HG02678 (cell line): ENCODE measurements at regions not wholly inside any gene's neighbourhood (a gene's known extent, or its start where the extent isn't known, plus 50 kb on each side); places are given as distances from the start of the nearest gene placed in this dataset.
"Not testable (repeated sequence)": the region's sequence is repeated elsewhere in the genome, so short reads cannot be mapped to it uniquely, and the experiment has no call there.

Experiments
- ATAC-seq: cut with Tn5 transposase; IDR thresholded peaks from one replicate; pipeline ENCODE4 v1.9.1; 2021; ENCODE audit warnings: mild to moderate bottlenecking, moderate library complexity; ENCODE audit not compliant: unreplicated experiment

DNA sequence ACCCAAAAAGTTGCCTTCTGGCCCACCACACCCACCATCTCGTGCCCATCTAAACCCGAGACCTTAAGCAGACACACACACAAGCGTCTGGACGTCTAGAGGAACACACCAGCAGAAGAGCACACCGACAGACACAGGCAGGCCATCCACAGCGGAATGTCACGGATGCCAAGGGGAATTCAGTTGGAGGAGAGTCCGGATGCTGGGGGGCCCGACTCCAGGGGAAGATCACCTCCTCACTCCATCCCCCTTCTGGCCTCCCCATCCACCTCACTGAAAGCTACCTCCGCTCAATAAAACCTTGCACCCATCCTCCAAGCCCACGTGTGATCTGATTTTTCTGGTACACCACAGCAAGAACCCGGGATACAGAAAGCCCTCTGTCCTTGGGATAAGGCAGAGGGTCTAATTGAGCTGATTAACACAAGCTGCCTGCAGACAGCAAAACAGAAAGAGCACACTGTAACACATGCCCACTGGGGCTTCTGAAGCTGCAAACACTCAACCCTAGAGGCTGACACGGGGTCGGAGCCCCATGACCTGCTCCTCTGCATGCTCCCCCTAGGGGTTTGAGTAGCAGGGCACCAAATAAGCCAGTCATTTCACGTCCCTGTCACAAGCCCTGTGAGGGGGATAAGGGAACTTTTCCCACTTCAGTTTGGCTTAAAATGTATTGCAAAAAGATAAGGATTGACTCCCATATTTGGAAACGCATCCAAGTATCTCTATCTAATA, 339.6 kb upstream of the PCDH10 start:
- no peak for ATAC-seq

- ATAC-seq = not testable (repeated sequence)
These were observed 336.0 kb upstream of the PCDH10 start for GRCh38 chr4:132813061-132813460.

DNA sequence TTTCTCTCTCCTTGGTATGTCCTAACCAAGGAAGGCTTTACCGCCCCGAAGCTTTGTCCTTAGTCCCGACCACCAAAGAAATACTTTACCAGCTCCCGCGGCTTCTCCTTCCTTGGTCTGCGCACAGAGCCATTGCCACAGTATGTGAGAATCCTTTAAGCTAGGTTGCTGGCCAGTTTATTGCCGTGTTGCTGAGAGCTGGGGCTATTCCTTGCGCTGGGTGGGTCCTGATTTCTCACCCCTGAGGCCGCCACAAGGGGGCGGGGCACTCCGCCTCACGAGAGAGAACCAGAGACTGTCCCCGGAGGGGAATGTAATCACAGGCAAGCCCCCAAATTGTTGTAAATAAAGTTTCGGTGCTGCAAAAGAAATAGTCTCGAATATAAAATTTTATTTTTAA, 331.0 kb upstream of the PCDH10 start:
- no peak for ATAC-seq

- no peak for ATAC-seq
These were observed 325.7 kb upstream of the PCDH10 start for GRCh38 chr4:132823419-132823818.

GRCh38 chr4:132824761-132825160, 324.3 kb upstream of the PCDH10 start:
- ATAC-seq = no peak

DNA sequence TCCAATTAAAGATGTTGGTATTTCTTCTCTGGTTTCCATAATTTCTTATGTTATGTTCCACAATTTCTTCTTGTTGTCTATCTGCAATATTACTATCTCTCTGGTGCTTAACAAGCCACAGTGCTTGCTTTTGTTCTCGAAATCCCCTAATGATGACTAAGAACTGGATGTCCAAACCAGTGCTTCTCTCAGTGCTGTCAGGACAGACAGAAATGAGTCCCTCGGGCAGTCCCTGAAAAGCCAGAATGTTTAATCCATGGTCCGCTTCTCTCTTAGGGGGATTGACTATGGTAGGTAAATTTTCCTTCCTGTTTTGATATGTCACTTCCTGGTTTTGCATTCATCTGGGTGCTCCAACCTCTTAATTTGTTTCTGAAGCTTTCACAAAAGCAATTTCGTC, 321.6 kb upstream of the PCDH10 start:
- peak; percentile 79 for ATAC-seq

DNA sequence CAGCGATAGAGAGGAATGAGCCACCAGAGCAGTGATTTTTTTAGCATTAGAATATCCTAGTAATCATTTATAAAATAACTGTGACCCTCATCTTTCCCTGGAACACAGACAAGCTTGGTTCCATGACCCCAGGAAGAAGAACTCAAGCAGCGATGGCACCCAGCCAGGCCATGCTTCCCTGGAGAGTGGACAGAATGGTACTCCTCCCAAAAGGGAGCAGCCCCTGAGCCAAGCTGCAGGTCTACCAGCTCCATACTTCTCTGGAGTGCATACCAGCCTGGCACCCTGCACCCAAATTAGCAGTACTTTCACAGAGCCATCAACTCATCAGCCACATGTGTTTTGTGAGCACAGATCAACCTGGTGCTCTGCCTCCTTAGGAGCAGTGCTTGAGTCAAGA, 310.9 kb upstream of the PCDH10 start:
- ATAC-seq = no peak

- no peak for ATAC-seq
These were observed 310.0 kb upstream of the PCDH10 start for GRCh38 chr4:132839070-132839469.

DNA sequence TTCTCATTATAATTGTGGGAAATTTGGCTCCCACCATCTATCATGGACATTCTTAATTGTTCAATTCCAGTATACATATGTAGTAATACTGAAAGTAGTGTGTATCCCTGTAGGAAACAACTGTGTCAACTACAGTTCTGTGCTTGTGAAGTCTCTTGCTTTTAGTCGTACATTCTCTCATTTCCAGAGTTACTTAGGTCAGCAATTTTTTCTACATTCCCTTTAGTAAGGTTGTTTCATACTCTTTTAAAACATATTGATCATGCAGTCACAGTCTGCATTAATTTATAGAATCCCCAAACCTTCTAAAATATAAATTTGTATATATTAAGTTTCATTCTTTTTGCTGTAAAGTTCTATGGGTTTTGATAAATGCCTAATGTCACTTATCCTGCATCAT, 289.2 kb upstream of the PCDH10 start:
- no peak for ATAC-seq

DNA sequence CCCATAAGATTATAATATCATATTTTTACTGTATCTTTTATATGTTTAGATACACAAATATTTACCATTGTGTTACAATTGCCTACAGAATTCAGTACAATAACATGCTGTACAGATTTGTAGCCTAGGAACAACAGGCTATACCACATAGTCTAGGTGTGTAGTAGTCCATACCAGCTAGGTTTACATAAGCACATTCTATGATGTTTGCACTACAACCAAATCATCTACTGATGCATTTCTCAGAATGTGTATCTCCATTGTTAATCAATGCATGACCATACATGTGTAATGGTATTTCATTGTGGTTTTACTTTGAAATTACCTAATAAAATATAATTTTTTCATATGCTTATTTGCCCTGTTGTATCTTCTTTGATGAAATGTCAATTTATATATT, 288.1 kb upstream of the PCDH10 start:
- no peak for ATAC-seq

- ATAC-seq = no peak
These were observed 285.5 kb upstream of the PCDH10 start for GRCh38 chr4:132863619-132864018.

DNA sequence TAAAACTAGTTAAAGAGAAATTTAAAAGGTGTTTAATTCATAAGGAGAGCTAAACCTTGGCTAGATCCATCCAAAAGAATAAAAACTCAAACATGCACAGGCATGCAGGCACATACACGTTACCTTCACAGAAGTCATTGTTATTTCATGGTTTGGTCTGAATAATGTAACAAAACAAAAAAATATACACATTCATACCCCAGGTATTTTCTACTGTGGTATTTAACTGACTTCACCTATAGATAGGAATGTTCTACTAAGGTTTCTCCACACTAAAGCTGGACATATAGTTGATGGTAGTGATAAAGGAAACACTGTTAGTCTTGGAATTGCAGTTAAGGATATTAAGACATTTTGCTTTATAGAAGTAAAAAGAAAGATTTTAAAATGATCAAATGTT, 283.6 kb upstream of the PCDH10 start:
- no peak for ATAC-seq

DNA sequence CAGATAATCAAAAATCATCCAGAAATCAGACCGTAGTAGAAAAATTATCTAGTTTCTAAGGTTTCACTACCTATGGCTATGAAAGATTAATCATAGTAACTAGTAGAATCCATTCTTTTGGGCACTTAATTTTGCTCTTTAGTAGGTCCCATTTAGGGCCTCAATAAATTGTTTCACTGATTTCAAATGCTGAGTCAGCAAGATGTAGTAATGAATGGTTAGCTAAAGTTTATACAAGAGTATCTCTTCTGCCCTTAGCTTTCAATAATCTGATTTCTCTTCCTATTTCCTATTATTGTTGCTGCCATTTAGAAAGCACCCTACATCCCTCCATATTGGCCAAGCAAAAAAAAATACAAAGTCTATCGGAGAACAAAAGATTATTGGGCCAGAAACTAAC, 283.2 kb upstream of the PCDH10 start:
- no peak for ATAC-seq

- ATAC-seq = no peak
These were observed 282.5 kb upstream of the PCDH10 start for GRCh38 chr4:132866616-132867015.

DNA sequence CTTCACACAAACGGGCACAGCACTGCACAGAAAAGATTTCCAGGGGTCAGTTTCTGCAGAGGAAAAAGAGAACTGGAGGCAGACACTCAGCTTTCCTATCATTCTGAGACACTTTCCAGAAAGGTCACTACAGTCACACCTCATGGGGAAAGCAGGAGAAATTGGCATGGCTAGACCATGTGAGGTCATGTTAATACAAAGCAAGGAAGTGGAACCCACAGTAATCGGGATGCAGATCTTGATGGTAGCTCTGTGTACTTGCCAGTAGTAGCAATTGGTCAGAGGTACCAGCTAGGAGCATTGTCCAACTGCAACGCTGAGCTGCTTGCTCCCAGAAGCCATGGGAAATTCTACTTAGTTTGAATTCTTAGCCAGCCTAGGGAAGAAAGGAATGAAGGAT, 255.3 kb upstream of the PCDH10 start:
- no peak for ATAC-seq

DNA sequence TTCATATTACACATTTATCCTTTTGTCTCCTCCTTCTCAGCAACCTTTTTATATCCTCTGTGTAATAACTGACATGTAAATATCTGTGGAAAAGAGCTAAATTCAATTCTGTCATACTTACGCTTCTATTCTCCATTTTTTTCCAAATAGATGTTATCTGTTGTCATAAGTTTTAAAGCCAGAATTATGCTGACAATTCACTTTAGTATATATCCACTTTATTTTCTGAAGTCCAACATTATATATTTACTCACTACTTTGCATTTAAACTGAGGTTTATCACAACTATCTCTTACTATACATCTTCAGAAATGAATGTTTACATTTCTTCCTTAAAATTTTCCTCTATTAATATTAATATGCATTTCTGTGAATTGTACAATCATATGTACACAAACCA, 247.9 kb upstream of the PCDH10 start:
- no peak for ATAC-seq

GRCh38 chr4:132910229-132910748, 238.8 kb upstream of the PCDH10 start:
- ATAC-seq = no peak

- no peak for ATAC-seq
These were observed 231.0 kb upstream of the PCDH10 start for GRCh38 chr4:132918096-132918495.

DNA sequence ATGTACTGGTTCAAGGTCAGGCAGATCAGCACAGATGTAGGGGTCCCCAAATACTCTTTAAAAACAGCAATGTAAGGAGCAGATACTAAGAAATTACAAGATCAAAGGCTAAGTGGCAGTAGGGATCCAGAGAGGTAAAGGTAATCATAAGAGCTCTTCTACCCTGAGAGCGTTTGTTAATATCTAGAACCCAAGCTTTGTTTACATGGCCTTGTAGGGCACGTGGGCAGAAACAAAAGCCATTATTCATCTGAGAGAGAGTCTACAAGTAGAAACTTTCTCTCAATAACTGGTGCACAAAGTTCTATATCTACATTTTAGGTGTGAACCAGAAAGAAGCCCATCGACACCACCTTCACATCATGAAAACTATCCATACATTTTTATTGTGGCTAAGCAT, 225.6 kb upstream of the PCDH10 start:
- no peak for ATAC-seq

DNA sequence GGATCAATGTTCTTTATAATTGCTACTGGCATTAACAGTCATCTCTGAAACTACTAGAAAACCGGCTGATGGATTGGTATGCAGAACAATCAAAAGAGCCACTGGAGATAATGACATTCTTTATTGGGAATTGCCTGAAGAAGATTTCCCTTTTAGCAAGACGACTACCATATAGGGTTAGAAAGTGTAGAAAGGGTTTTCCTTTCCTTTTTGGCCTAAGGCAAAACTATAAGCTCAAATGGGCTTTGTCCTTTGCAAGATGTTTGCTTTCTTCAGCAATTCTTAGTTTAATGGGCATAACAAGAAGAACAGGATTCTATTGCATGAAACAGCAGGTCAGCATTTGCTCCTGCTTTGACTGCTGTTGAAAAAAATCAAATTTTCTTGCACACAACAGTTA, 214.2 kb upstream of the PCDH10 start:
- no peak for ATAC-seq

- ATAC-seq = no peak
These were observed 193.9 kb upstream of the PCDH10 start for GRCh38 chr4:132955146-132955545.

- ATAC-seq = no peak
These were observed 192.1 kb upstream of the PCDH10 start for GRCh38 chr4:132956962-132957361.
